ENCODE measurements at regions not wholly inside any gene's neighbourhood (a gene's known extent, or its start where the extent isn't known, plus 50 kb on each side); places are given as distances from the start of the nearest gene placed in this dataset.

- no peak for DNase-seq (ENCODE audit: low spot score)
These were observed 285.6 kb downstream of the BRINP1 start for GRCh38 chr9:119083673-119084072.

DNA sequence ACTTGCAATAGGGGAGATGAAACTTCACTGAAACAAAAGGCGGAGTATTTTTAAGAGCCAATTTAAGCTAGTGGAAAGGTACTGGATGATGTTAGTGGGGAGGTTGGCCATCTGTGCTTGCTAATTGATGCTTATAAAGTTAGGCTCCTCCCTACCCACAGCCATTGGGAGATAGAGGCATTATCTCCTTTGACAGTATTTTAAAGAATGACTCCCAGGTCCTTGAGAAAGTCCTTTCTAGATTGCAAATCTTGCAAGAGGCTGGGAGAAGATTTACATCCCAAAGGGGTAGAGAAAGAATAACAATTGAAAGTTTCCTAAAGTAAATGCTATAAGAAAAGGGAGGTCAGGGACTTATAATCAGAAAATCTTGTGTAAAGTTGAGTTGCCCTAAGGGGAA is 282.6 kb downstream of the BRINP1 start:
- no peak for DNase-seq (ENCODE audit: low spot score)

DNA sequence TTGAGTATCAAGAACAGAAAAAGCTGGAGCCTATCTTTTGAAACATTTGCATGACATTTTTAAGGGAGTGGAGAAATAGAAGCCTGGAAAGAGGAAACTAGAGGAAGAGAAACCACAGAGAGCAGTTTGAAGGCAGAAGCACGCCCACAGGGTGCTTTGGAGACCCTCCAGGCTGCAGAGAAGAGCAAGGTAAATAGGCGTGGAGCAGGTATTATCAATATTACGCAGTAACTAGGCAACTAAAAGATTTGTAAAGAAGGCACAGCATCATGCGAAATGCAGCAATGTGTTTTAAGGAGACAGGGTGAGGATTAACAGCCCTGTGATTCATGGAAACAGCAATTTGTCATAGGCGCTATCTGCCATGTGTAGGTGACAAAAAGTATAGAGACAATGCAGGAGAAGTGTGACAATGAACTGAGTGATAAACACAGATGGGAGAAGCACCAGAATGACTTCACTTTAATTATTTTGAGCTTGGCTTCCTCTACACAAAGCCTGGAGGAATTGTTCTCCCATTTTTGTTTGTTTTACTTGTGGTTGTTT is 281.2 kb downstream of the BRINP1 start:
- no peak for DNase-seq (ENCODE audit: low spot score)

GRCh38 chr9:119091074-119091473 is 278.2 kb downstream of the BRINP1 start:
- no peak for DNase-seq (ENCODE audit: low spot score)

GRCh38 chr9:119092125-119092524 is 277.1 kb downstream of the BRINP1 start:
- DNase-seq (ENCODE audit: low spot score) = no peak

GRCh38 chr9:119094086-119094485 is 275.1 kb downstream of the BRINP1 start:
- no peak for DNase-seq (ENCODE audit: low spot score)

DNA sequence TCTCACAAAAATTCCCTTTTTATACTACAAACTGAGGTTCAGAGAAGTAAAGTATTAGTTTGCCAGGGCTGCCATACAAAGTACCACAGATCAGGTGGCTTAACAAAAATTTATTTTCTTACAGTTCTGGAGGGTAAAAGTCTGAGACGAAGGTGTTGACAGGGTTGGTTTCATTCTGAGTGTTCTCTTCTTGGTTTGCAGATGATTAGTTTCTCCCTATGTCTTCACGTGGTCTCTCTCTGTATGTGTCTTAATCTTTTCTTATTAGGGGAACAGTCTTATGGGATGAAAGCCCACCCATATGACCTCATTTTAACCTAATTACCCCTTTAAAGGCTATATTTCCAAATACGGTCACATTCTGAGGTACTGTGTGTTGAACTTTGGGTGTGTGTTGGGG is 274.2 kb downstream of the BRINP1 start:
- DNase-seq (ENCODE audit: low spot score) = no peak

- DNase-seq (ENCODE audit: low spot score) = no peak
These were observed 268.2 kb downstream of the BRINP1 start for GRCh38 chr9:119101048-119101447.

- DNase-seq (ENCODE audit: low spot score) = no peak
These were observed 254.6 kb downstream of the BRINP1 start for GRCh38 chr9:119114681-119115080.
